GM21447 (cell line): ENCODE measurements at regions not wholly inside any gene's neighbourhood (a gene's known extent, or its start where the extent isn't known, plus 50 kb on each side); places are given as distances from the start of the nearest gene placed in this dataset.

ENCODE experiments used
- ATAC-seq: cut with Tn5 transposase; IDR thresholded peaks from one replicate; pipeline ENCODE4 v1.9.1; 2021; ENCODE audit not compliant: unreplicated experiment

- no peak for ATAC-seq
Measured at GRCh38 chr6:167672738-167673137, 154.0 kb upstream of the AFDN start.

GRCh38 chr6:167673946-167674345, 152.8 kb upstream of the AFDN start:
- ATAC-seq = no peak

GRCh38 chr6:167674486-167674885, 152.2 kb upstream of the AFDN start:
- ATAC-seq = no peak

GRCh38 chr6:167676000-167676665, 150.6 kb upstream of the AFDN start:
- ATAC-seq = no peak

- ATAC-seq = no peak
Measured at GRCh38 chr6:167676666-167677421, 149.9 kb upstream of the AFDN start.

GRCh38 chr6:167677422-167677789, 149.3 kb upstream of the AFDN start:
- ATAC-seq = no peak

GRCh38 chr6:167678102-167679101, 148.3 kb upstream of the AFDN start:
- no peak for ATAC-seq

GRCh38 chr6:167679122-167679736, 147.5 kb upstream of the AFDN start:
- ATAC-seq = no peak

- ATAC-seq = no peak
Measured at GRCh38 chr6:167679790-167680604, 146.7 kb upstream of the AFDN start.

GRCh38 chr6:167680605-167681149, 146.0 kb upstream of the AFDN start:
- ATAC-seq = no peak

GRCh38 chr6:167682125-167682524, 144.6 kb upstream of the AFDN start:
- no peak for ATAC-seq

GRCh38 chr6:167682546-167683027, 144.1 kb upstream of the AFDN start:
- ATAC-seq = no peak

GRCh38 chr6:167683028-167683862, 143.5 kb upstream of the AFDN start:
- ATAC-seq = no peak

- no peak for ATAC-seq
Measured at GRCh38 chr6:167684276-167685104, 142.2 kb upstream of the AFDN start.

- no peak for ATAC-seq
Measured at GRCh38 chr6:167685654-167686053, 141.1 kb upstream of the AFDN start.

GRCh38 chr6:167686204-167686893, 140.4 kb upstream of the AFDN start:
- ATAC-seq = no peak

GRCh38 chr6:167687116-167687725, 139.5 kb upstream of the AFDN start:
- no peak for ATAC-seq
